Cardiac septum (tissue), 1 donor: ENCODE measurements at regions not wholly inside any gene's neighbourhood (a gene's known extent, or its start where the extent isn't known, plus 50 kb on each side); places are given as distances from the start of the nearest gene placed in this dataset.
"Not testable (repeated sequence)": the region's sequence is repeated elsewhere in the genome, so short reads cannot be mapped to it uniquely, and the experiment has no call there.

Experiments
- DNase-seq: peaks from one replicate; pipeline ENCODE4 v3.0.0-alpha.2; 2020; ENCODE audit warnings: low spot score
- intact Hi-C: fragments of 100-400 bp; cut with DNase I; formaldehyde crosslinking; loops from one replicate; pipeline ENCODE4 v1.14.0; 2022
- donor health status: DM: no; HTN: no; CAD: no.

DNA sequence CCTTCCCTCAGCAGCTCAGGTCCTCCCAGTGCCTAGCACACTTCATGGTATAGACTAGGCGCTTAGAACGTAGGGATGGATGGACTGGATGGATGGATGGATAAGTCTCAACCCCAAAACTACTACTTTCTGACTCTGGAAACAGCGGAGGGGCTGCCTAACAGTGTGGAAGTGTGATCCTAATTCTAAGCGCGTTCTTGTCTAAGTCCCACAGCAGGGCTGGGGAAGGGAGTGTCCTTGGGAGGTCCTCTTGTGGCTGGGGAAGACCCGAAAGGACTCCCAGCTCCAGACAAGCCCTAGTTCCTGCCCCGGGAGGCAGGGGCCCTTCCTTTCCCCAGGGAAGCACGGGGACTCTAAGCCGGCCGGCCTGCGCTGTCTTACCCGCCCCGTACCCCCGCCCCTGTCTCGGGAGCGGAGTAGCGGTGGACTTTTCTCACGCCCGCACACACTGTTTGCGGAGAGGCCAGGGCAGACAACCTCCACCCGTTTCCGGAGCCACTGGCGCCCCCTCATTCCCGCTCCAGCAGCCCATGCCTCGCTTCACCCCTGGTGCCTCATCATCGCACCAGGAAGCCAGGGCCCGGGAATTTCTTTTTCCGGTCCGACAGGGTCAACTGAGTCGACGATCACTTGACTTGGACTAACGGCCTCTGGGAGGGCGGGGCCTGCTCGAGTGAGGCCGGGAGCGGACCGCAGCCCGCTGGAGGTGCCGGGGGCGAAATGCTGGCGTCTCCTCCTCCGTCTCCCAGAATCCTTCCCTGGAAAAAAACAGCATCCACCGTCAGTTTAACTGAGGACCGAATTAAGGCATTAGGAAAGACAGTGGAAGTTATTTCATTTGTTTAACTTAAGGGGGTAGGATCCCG is 133.3 kb downstream of the TBC1D2B start:
- intact Hi-C loops = no loop called here
- DNase-seq = peak; percentile 90

DNA sequence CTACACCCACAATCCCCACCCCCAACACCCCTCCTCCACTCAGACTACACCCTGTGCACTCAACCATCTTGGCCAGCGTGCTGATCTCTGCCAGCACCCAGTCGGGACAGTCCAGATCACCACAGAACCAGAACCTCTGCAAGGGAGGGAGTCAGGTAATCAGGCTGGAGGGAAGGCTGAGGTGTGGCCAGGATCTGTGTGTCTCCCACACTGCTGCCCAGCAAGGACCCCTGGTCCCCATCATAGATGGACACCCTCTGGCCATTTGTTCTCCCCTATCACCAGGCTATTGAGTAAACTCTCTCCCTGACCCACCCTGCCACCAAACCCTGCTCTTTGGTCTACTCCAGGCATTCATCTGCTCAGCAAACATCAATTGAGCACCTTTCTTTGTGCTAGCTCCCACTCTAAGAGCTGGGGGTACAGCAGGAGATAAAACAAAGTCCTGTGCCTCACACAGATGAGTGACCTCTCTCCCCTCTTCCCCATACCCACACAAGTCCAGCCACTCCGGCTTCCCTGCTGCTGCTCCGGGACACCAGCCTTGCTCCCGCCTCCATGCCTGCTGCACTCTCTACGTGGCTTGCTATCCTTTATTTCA is 134.8 kb downstream of the TBC1D2B start:
- intact Hi-C loops = no loop called here

GRCh38 chr15:77941090-77941827 is 136.3 kb downstream of the TBC1D2B start:
- DNase-seq, intact Hi-C loops: not testable (repeated sequence)

More for the DNA sequence above, 134.8 kb downstream of the TBC1D2B start:
- DNase-seq = no peak

GRCh38 chr15:77940381-77940947 is 137.0 kb downstream of the TBC1D2B start:
- no peak for DNase-seq
- intact Hi-C loops = no loop called here

DNA sequence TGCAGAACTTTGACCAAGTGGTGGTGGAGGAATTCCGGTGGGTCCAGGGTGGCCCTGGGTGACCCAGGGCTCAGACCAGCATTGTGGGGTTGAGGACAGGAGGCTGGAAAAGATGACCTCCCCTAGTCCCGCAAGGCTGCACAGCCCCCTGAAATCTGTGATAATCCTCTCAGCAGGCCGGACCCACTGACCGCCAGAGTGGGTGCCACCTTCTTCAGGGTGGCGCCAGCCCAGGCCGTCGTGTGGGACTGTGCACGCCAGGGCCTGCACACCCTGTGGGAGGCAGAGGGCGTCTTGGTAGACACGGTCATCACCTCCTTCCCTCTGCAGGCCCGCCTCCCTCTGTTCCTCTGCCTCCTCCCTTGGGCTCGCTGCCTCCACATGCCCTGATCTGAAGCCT is 137.7 kb downstream of the TBC1D2B start:
- intact Hi-C loops = no loop called here
- DNase-seq = no peak

DNA sequence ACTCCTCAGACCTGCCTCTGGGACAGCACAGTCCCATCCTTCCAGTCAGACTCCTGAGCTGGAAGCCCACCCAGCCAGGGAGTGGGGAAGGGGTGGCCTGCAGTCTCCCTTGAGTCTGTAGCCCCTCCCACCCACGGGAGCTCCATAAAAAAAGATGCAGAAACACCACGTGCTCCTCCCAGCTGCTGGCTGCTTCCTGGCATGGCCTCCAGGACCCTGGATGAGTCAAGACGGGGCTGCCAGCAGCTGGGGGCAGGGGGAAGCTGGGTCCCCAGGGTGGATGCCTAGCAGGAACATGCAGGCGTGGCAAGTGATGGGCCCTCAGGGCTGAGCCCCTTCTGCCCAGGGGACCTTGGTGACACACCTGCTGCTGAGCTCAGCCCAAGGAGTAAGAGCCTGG is 138.5 kb downstream of the TBC1D2B start:
- DNase-seq, intact Hi-C loops: not testable (repeated sequence)

GRCh38 chr15:77938546-77938945 is 139.0 kb downstream of the TBC1D2B start:
- DNase-seq, intact Hi-C loops: not testable (repeated sequence)

- DNase-seq, intact Hi-C loops: not testable (repeated sequence)
These were observed 140.9 kb downstream of the TBC1D2B start for GRCh38 chr15:77936567-77936966.

- intact Hi-C loops, DNase-seq: not testable (repeated sequence)
These were observed 143.0 kb downstream of the TBC1D2B start for GRCh38 chr15:77934516-77934915.

DNA sequence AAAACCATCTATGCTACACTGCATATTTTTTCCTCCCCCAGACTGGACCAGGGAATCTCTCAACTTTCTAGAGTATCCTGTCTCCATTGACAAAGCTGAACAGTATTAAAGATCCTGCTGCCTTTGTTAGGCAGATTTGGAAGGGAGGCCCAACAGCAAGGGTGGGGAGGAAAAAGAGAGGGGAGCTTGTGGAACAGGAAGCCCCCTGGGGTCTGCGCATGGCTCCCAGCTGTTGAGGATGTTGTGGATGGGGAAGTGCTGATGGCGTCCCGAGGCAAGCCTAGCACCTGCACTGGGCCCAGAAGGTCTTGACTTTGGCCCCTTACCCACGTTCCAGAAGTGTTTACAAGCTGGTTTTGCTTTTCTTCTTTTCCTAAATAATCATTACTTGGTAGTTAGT is 146.6 kb downstream of the TBC1D2B start:
- intact Hi-C loops, DNase-seq: not testable (repeated sequence)

DNA sequence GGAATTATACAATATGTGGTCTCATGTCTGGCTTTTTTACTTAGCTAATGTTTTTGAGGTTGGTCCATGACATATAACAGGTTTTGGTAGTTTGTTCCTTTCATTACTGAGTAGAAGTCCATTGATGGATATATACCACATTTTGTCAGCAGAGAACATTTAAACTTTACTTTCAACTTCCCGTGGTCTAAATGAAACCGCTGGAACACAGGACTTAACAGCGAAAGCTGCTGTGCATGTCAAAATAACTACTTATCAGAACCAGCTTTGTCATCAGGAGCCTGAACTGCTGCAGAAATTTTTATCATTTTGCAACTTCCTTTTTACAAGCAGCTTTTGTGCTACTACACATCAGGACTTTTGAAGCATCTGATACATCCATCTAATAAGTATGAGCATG is 147.0 kb downstream of the TBC1D2B start:
- DNase-seq, intact Hi-C loops: not testable (repeated sequence)

GRCh38 chr15:77926789-77927188 is 150.7 kb downstream of the TBC1D2B start:
- DNase-seq, intact Hi-C loops: not testable (repeated sequence)

DNA sequence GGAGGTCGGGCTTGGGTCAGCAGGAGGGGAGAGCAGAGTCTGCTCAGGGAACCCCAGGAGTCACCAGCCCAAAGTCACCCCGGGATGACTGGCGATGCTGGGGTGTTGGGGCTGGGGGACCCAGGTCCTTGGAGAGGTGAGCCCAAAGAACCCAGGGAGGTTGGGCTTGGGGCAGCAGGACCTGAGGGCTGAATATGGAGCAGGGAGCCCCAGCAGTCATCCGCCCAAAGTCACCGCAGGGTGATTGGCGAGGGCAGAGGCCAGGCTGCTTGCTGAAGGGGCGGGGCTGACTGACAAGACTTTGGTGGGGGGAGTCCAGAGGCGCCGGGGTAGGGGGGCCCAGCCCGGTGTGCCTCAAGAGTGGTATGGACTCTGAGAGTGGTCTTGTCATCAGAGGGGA is 151.2 kb downstream of the TBC1D2B start:
- intact Hi-C loops = not testable (repeated sequence)

GRCh38 chr15:77925101-77925500 is 152.4 kb downstream of the TBC1D2B start:
- DNase-seq, intact Hi-C loops: not testable (repeated sequence)

More for the DNA sequence above, 151.2 kb downstream of the TBC1D2B start:
- peak; percentile 53 for DNase-seq

DNA sequence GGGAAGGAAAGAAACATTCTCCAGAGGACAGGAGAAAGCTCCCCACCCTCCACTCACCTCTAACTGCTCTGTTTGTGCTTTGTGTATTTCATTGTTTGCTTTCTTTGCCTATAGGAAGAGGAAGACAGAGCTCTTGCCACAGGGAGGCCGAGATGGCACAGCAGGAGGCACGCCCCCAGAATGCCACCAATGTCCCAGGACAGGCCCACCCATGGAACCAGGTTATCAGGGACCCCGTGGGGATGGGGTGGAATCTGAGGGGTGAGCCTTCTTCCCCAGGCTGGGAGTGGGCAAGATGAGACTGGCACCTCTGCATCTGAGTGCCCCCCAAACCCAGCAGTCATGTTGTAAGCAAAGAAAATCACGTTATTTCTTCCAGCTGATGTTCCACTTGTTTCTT is 155.8 kb downstream of the TBC1D2B start:
- intact Hi-C loops = no loop called here
- peak; percentile 44 for DNase-seq

DNA sequence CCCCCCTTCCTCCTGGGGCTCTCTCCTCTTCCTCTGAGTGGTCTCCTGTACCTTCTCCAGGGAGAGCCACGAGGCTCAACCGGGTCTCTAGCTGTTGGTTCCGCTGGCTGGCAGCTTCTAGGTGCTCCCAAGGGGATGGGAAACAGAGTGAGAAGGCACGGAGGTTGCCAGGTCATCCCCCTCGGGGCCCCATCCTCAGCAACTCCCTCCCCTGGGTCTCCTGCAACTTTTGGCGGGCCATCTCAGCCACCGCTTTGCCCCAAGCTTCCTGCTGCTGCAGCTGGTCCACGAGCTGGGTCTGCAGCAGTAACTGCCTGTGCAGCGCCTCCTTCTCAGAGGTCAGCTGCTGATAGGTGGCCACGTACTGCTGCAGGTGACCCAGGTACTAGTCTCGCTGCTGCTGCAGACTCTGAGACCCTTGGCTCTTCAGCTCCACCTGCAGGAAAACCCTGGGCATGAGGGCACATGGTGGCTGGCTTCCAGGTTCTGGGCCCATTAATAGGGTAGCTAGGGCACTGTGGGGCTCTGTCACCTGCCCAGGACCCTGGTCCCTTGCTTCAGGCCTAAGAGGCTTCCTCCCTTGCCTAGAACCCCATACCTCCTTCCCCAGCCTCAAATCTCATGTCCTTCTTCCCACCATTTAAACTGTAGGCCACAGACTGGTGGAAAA is 160.4 kb downstream of the TBC1D2B start:
- DNase-seq, intact Hi-C loops: not testable (repeated sequence)

GRCh38 chr15:77915961-77916330 is 161.6 kb downstream of the TBC1D2B start:
- peak; percentile 58 for DNase-seq
- intact Hi-C loops = not testable (repeated sequence)

GRCh38 chr15:77915261-77915960 is 162.1 kb downstream of the TBC1D2B start:
- intact Hi-C loops = no loop called here
- peak; percentile 47 for DNase-seq

DNA sequence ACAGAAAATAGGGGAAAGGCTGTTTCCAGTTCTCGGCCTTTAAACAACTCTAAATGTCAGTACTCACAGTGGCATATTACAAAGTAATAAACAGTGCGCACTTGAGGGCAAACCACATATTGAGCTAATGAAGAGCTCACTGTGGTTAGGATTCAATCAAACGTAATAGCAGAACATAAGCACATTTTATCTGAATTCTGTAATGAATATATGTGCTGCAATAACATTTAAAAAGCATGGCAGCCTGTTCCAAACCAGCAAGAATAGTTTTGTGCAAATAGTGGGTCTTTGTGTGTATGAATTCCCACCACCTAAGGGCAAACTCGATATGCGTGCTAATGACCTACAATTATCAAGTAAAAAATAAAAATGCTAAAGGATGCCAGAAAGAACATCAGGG is 163.0 kb downstream of the TBC1D2B start:
- DNase-seq, intact Hi-C loops: not testable (repeated sequence)
